HCT116 (cell line): ENCODE measurements at regions not wholly inside any gene's neighbourhood (a gene's known extent, or its start where the extent isn't known, plus 50 kb on each side); places are given as distances from the start of the nearest gene placed in this dataset.

Experiments used
- EZH2 ChIP-seq: fragments of 200-600 bp; sonication (generic); IDR thresholded peaks from 2 replicates; pipeline ENCODE4 v1.6.1; 2017; ENCODE audit warnings: antibody characterized with exemption, mixed run types
- FOSL1 ChIP-seq: IDR thresholded peaks from 2 replicates; pipeline ENCODE4 v1.6.1; 2012; ENCODE audit warnings: low read depth
- JUND ChIP-seq: IDR thresholded peaks from 2 replicates; pipeline ENCODE4 v1.6.1; 2012
- POLR2A ChIP-seq: IDR thresholded peaks from 2 replicates; pipeline ENCODE4 v1.7.0; 2011; ENCODE audit warnings: borderline replicate concordance; ENCODE audit not compliant: insufficient read depth, insufficient read length; ENCODE audit errors: extremely low read depth
- POLR2AphosphoS5 ChIP-seq: IDR thresholded peaks from 2 replicates; pipeline ENCODE4 v1.6.1; 2011; ENCODE audit warnings: mild to moderate bottlenecking, low read depth, low read length, moderate library complexity
- SIN3A ChIP-seq: IDR thresholded peaks from 2 replicates; pipeline ENCODE4 v1.6.1; 2012; ENCODE audit warnings: low read depth
- SP1 ChIP-seq: IDR thresholded peaks from 2 replicates; pipeline ENCODE4 v1.6.1; 2012; ENCODE audit warnings: low read depth
- YY1 ChIP-seq: IDR thresholded peaks from 2 replicates; pipeline ENCODE4 v1.6.1; 2011; ENCODE audit warnings: low read length, low read depth, moderate library complexity, mild to moderate bottlenecking; ENCODE audit not compliant: insufficient replicate concordance; ENCODE audit errors: extremely low read depth
- ZBTB33 ChIP-seq: IDR thresholded peaks from 2 replicates; pipeline ENCODE4 v1.6.1; 2011; ENCODE audit warnings: mild to moderate bottlenecking, low read length, moderate library complexity; ENCODE audit not compliant: insufficient replicate concordance; ENCODE audit errors: extremely low read depth
- ZNF274 ChIP-seq: fragments of 200-500 bp; sonication (Bioruptor generic); IDR thresholded peaks from 2 replicates; pipeline ENCODE4 v1.6.1; 2014; ENCODE audit warnings: mild to moderate bottlenecking, low read depth, low read length, inconsistent platforms
- TF ChIP-seq, protein P1 (sequence below), 3 experiments: fragments of 200-600 bp in 1 of 3; sonication (generic) in 1 of 3; IDR thresholded peaks in 2 of 3; conservative IDR thresholded peaks in 1 of 3; 2 replicates each; pipeline ENCODE4 v1.5.1; 2012 to 2017; ENCODE audit warnings: low read depth in 2 of 3, low read length in 2 of 3, antibody characterized with exemption in 1 of 3, borderline replicate concordance in 1 of 3, control low read depth in 1 of 3, mild to moderate bottlenecking in 1 of 3, mixed read lengths in 1 of 3, mixed run types in 1 of 3, moderate library complexity in 1 of 3; ENCODE audit not compliant: insufficient read depth in 1 of 3
- TF ChIP-seq, protein P2 (sequence below): IDR thresholded peaks from 2 replicates; pipeline ENCODE4 v1.6.1; 2012; ENCODE audit warnings: low read depth
- TF ChIP-seq, protein P3 (sequence below): IDR thresholded peaks from 2 replicates; pipeline ENCODE4 v1.6.1; 2012

- no peak for TF ChIP-seq POLR2A
- TF ChIP-seq, protein P1, sequence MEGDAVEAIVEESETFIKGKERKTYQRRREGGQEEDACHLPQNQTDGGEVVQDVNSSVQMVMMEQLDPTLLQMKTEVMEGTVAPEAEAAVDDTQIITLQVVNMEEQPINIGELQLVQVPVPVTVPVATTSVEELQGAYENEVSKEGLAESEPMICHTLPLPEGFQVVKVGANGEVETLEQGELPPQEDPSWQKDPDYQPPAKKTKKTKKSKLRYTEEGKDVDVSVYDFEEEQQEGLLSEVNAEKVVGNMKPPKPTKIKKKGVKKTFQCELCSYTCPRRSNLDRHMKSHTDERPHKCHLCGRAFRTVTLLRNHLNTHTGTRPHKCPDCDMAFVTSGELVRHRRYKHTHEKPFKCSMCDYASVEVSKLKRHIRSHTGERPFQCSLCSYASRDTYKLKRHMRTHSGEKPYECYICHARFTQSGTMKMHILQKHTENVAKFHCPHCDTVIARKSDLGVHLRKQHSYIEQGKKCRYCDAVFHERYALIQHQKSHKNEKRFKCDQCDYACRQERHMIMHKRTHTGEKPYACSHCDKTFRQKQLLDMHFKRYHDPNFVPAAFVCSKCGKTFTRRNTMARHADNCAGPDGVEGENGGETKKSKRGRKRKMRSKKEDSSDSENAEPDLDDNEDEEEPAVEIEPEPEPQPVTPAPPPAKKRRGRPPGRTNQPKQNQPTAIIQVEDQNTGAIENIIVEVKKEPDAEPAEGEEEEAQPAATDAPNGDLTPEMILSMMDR (IDR thresholded peaks at IDR 0.05 in 2 of 3, conservative IDR thresholded peaks at IDR 0.05 in 1 of 3; ENCODE audit: borderline replicate concordance in 1 of 3, insufficient read depth in 1 of 3, low read depth in 2 of 3, low read length in 2 of 3) = no peak
- TF ChIP-seq, protein P2, sequence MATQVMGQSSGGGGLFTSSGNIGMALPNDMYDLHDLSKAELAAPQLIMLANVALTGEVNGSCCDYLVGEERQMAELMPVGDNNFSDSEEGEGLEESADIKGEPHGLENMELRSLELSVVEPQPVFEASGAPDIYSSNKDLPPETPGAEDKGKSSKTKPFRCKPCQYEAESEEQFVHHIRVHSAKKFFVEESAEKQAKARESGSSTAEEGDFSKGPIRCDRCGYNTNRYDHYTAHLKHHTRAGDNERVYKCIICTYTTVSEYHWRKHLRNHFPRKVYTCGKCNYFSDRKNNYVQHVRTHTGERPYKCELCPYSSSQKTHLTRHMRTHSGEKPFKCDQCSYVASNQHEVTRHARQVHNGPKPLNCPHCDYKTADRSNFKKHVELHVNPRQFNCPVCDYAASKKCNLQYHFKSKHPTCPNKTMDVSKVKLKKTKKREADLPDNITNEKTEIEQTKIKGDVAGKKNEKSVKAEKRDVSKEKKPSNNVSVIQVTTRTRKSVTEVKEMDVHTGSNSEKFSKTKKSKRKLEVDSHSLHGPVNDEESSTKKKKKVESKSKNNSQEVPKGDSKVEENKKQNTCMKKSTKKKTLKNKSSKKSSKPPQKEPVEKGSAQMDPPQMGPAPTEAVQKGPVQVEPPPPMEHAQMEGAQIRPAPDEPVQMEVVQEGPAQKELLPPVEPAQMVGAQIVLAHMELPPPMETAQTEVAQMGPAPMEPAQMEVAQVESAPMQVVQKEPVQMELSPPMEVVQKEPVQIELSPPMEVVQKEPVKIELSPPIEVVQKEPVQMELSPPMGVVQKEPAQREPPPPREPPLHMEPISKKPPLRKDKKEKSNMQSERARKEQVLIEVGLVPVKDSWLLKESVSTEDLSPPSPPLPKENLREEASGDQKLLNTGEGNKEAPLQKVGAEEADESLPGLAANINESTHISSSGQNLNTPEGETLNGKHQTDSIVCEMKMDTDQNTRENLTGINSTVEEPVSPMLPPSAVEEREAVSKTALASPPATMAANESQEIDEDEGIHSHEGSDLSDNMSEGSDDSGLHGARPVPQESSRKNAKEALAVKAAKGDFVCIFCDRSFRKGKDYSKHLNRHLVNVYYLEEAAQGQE = no peak
- no peak for TF ChIP-seq SP1
- no peak for TF ChIP-seq EZH2
- no peak for TF ChIP-seq ZNF274
- TF ChIP-seq, protein P3, sequence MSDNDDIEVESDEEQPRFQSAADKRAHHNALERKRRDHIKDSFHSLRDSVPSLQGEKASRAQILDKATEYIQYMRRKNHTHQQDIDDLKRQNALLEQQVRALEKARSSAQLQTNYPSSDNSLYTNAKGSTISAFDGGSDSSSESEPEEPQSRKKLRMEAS = no peak
- no peak for TF ChIP-seq POLR2AphosphoS5
- no peak for TF ChIP-seq YY1
- TF ChIP-seq ZBTB33 = no peak
- no peak for TF ChIP-seq SIN3A
- no peak for TF ChIP-seq JUND
- no peak for TF ChIP-seq FOSL1
Observed at GRCh38 chr6:4281341-4282293, 146.2 kb upstream of the ECI2 start.
